ENCODE measurements at regions not wholly inside any gene's neighbourhood (a gene's known extent, or its start where the extent isn't known, plus 50 kb on each side); places are given as distances from the start of the nearest gene placed in this dataset.

- DNase-seq, result no peak
These were observed 153.3 kb downstream of the CARTPT start for GRCh38 chr5:71872311-71872864.

DNA sequence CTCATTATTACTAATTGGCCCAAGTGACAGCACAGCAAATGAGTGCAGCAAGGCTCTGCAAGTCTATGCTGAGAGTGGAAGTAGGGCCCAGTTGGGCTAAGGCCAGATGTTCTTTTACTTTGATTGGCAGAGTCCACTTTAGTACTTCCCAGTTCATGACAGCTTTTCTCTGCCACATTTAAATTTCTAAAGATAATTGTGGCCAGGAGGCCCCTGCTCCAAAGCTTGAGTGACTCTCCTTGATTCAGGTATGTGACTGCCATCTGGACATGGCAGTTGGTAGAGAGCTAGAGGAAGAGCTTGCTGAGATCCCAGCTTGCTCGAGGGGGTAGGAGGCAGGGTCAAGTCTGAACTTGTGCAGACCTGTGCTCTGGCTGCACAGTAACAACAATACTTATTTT is 154.1 kb downstream of the CARTPT start:
- no peak for DNase-seq

GRCh38 chr5:71874521-71874920 is 155.4 kb downstream of the CARTPT start:
- no peak for DNase-seq

DNA sequence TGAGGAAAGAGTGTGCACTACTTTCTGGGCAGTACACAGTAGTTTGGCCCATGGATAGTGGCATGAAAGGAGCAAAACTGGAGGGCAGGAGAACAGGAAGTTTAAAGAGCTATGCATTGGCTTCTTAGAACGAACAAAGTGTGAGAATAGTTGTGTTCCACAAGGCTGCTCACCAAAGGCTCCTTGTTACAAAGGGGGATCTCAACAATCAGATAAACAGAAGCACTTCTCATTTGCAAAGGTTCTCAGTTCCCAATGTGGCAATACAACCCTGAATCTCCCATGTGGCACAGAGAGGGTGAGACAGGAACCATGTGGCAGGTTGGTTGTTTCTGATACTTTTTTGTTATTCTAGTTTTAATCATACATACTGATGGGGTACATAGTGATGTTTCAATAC is 158.4 kb downstream of the CARTPT start:
- no peak for DNase-seq

DNA sequence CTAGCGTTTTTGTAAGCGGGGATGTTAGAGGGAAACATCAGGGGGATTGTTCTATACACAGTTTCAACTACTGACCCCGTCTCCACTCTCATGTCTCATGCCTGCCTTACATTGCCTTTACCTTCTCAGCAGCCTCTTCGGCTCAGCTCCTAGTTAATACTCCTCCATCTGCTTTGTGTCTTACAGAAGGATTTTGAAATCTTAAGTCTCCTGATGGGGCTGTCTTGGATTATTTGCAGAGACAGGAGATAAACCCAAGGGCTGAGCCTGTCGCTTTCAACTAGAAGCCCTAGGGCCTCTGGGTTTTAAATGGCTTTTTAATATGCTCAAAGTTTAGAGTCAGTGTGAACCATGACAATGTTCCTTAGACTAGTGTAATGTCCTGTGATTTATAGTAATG is 161.5 kb downstream of the CARTPT start:
- DNase-seq, result no peak

- no peak for DNase-seq
These were observed 164.0 kb downstream of the CARTPT start for GRCh38 chr5:71882826-71883741.

GRCh38 chr5:71883742-71884103 is 164.6 kb downstream of the CARTPT start:
- DNase-seq, result no peak

DNA sequence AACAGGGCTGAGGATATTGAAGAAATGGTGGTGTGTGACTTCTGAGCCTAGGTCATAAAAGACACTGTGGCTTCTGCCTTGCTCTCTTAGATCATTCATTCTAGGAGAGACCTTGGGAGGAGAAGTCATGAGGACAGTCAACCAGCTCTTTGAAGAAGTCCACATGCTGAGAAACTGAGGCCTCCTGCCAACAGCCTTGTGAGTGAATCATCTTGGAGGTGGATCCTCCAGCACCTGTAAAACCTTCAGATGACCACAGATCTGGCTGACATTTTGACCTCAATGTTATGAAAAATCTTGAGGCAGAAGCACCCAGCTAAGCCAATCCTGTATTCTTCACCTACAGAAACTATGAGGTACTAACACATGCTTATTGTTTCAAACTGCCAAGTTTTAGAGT is 165.9 kb downstream of the CARTPT start:
- DNase-seq, result no peak

- no peak for DNase-seq
These were observed 167.3 kb downstream of the CARTPT start for GRCh38 chr5:71886406-71886805.

GRCh38 chr5:71887680-71888079 is 168.6 kb downstream of the CARTPT start:
- no peak for DNase-seq

- no peak for DNase-seq
These were observed 172.3 kb downstream of the CARTPT start for GRCh38 chr5:71891406-71891805.

DNA sequence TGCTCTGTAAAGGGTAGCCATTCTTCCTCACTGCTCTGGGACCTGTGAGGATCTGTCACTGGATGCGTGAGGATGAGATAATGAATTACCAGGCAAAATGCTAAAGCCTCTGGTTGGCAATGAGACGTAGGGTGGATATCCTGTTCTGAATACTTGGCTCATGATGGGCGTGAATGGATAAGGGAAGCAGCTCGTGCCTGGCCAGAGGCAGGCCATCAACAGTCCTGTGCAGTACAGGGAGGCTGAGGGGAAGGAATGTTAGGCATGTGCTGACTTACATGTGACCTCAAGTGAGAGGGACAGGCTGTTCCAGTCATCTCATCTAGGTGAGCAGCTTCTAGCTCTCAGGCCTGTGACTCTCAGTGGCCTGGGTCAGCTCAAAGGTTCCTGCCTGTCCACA is 172.8 kb downstream of the CARTPT start:
- DNase-seq, result no peak

- no peak for DNase-seq
These were observed 173.7 kb downstream of the CARTPT start for GRCh38 chr5:71892641-71893365.

DNA sequence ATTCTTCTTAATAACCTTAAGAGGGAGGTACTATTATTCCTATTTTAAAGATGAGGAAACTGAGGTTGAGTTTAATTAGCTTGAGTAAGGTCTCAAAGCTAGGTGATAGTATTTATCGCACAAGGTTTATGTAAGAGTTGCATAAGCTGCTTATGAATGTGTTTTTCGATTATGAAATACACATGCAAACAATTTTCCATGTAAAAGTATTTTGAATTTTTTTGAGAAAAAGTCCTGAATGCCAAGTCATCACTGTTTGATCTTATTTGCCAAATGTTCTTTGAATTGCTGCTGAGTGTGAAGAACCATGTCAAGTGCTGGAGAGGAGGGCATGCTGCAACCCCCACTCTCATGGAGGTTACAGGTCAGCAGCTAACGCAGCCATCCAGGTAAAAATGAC is 174.4 kb downstream of the CARTPT start:
- no peak for DNase-seq

DNA sequence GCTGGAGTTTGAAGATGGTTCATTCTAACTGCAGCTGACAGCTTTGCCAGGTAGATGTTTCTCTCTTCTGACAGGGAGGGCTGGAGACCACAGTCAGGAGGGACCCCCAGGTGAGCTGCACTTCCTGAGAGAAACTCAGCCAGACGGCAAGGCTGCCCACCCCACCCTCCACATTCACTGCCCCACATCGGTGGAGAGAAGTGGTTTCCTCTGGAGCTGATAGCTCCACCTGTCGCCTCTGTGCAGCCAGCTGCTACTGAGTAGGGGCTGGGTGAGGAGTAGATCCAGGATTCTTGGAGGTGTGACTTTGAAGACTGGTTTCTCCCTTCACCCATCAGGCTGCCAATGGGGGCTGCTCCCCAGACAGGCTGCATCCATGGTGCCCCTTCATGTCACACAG is 175.0 kb downstream of the CARTPT start:
- DNase-seq, result no peak

GRCh38 chr5:71895546-71895945 is 176.5 kb downstream of the CARTPT start:
- DNase-seq, result no peak

DNA sequence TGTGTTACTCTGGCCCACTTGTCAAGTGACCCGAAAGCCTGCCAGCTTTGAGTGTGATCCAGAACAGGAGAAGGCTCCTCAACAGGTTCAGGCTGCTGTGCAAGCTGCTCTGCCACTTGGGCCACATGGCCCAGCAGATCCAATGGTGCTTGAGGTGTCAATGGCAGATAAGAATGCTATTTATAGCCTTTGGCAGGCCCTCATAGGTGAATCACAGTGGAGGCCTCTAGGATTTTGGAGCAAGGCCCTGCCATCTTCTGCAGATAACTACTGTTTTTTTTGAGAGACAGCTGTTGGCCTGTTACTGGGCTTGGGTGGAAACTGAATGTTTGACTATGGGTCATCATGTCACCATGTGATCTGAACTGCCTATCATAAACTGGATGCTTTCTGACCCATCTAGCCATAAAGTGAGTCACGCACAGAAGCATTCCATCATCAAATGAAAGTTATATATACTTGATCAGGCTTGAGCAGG is 180.8 kb downstream of the CARTPT start:
- no peak for DNase-seq

DNA sequence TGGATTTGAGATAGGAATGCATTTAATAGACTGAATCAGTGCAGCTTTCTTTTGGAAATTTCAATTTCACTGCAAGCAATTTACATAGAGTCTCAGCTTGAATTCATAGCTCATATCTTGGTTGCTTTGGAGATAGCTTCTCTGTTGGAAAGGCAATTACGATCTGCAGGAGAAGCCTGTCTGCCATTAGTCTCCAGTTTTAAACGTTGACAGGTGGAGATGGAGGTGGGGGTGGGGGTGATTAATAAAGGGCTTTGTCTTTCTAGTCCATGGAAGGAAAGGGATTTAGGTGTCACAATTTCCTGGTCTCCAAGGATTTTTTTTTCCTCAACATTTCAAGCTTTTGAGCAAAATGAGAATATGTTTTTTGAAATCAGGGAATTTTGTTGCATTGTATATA is 184.7 kb downstream of the CARTPT start:
- DNase-seq, result no peak

- no peak for DNase-seq
These were observed 185.8 kb downstream of the CARTPT start for GRCh38 chr5:71904852-71905251.

GRCh38 chr5:71905834-71906711 is 187.0 kb downstream of the CARTPT start:
- DNase-seq, result no peak

- DNase-seq, result no peak
These were observed 188.0 kb downstream of the CARTPT start for GRCh38 chr5:71907001-71907588.

DNA sequence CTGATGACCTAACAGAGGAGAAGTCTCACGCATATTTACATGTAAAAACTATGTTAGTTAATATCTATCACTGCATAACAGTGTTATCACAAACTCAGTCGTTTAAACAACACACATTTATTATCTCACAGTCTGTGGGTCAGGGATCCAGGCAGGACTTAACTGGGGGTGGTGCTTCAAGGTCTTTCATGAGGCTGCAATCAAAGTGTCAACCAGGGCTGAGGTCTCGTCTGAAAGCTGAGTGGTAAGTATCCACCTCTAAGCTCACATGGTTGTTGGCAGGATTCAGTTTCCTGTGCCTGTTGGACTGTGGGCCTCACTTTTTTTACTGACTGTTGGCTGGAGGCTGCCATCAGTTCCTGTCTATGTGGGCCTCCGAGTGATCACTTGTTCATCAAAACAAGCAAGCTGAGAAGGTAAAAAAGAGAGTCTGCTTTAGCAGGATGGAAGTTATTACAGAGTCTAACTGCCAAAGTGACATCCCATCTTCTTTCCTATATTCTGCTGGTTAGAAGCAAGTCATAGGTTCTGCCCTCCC is 188.6 kb downstream of the CARTPT start:
- no peak for DNase-seq

All from NCI-H2107 (cell line).